Calu3 (cell line): ENCODE measurements at regions not wholly inside any gene's neighbourhood (a gene's known extent, or its start where the extent isn't known, plus 50 kb on each side); places are given as distances from the start of the nearest gene placed in this dataset.

Experiments
- BruUV-seq: library from RNA; stranded (reverse); fragments of 400-500 nt; replicated peaks from 2 replicates; lab custom pipeline; 2021; lab: Mats Ljungman, UMichigan
- CTCF ChIA-PET: fragments of 300-600 bp; sonication (Branson Sonifier 250); formaldehyde crosslinking; loops from one replicate; lab custom pipeline; 2022; ENCODE audit warnings: antibody characterized with exemption; lab: Charles Lee
- DNase-seq: peaks from one replicate; pipeline ENCODE4 v3.0.0; 2022
- H3K27ac Mint-ChIP-seq: one replicate; pipeline ENCODE4 v1.8.0; 2022; ENCODE audit warnings: mixed read lengths; ENCODE audit not compliant: unreplicated experiment
- H3K27me3 Mint-ChIP-seq: one replicate; pipeline ENCODE4 v1.8.0; 2022; ENCODE audit warnings: mixed read lengths; ENCODE audit not compliant: unreplicated experiment
- H3K36me3 Mint-ChIP-seq: one replicate; pipeline ENCODE4 v1.8.0; 2022; ENCODE audit warnings: mild to moderate bottlenecking, moderate library complexity, mixed read lengths; ENCODE audit not compliant: insufficient read depth, unreplicated experiment
- H3K4me1 Mint-ChIP-seq: one replicate; pipeline ENCODE4 v1.8.0; 2022; ENCODE audit warnings: mild to moderate bottlenecking, low read depth, mixed read lengths; ENCODE audit not compliant: unreplicated experiment
- H3K4me3 Mint-ChIP-seq: one replicate; pipeline ENCODE4 v1.8.0; 2022; ENCODE audit warnings: mild to moderate bottlenecking, low read depth, moderate library complexity, mixed read lengths; ENCODE audit not compliant: unreplicated experiment
- H3K9me3 Mint-ChIP-seq: one replicate; pipeline ENCODE4 v1.8.0; 2022; ENCODE audit warnings: low read depth, mixed read lengths; ENCODE audit not compliant: unreplicated experiment
- CTCF ChIP-seq: fragments of 200-600 bp; IDR thresholded peaks from one replicate; pipeline ENCODE4 v1.8.0; 2022; ENCODE audit warnings: antibody characterized with exemption; ENCODE audit not compliant: unreplicated experiment
- intact Hi-C: fragments of 100-400 bp; cut with micrococcal nuclease; formaldehyde crosslinking; loops from one replicate; pipeline ENCODE4 v1.10.0; 2022; ENCODE audit not compliant: unreplicated experiment

- Mint-ChIP-seq H3K36me3 (no peaks in the 10 kb centered on the region), H3K9me3 (no peaks in the 10 kb centered on the region), H3K27me3 (no peaks in the 10 kb centered on the region), H3K4me3 (no peak overlapping the region), H3K4me1 (no peaks in the 10 kb centered on the region), H3K27ac (no peak overlapping the region)
- intact Hi-C loops = no loop called here
- BruUV-seq = no TSS peak
- no peak for TF ChIP-seq CTCF
- CTCF ChIA-PET = interaction anchor here (0.6 kb wide), 1 partner anchor 1876 kb away, joined by 4 read pairs; no protein-coding TSS in a partner anchor
- DNase-seq = no peak
Measured at GRCh38 chr3:176075046-176075445, 1122.2 kb downstream of the TBL1XR1 start.

- Mint-ChIP-seq H3K27me3 (no peaks in the 10 kb centered on the region), H3K36me3 (no peaks in the 10 kb centered on the region), H3K4me3 (no peak overlapping the region), H3K27ac (no peak overlapping the region), H3K4me1 (no peaks in the 10 kb centered on the region), H3K9me3 (no peaks in the 10 kb centered on the region)
- TF ChIP-seq CTCF = no peak
- CTCF ChIA-PET = no interaction called here
- no peak for DNase-seq
- intact Hi-C loops = no loop called here
- no TSS peak for BruUV-seq
Measured at GRCh38 chr3:176074096-176074495, 1123.2 kb downstream of the TBL1XR1 start.

DNA sequence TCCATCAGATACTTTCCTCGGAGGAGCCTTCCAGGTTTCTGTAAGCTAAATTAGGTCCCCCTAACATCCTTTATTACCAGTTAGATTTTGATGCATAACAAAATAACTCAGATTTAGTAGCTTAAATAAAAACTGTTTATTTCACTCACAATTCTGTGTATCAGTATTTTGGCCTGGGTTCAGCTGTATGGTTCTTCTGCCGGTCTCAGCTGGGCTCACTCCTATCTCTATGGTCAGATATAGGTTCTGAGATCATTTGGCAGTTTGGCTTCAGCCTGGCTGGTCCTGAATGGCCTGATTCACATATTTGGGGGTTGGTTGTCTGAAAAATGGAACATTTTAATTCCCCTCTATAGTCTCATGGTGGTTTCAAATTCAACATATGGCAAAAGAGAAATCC is 1125.3 kb downstream of the TBL1XR1 start:
- no peak overlapping the region for H3K27ac Mint-ChIP-seq
- H3K9me3 Mint-ChIP-seq = no peaks in the 10 kb centered on the region
- CTCF ChIA-PET = interaction anchor here (0.7 kb wide), 1 partner anchor 676 kb away, joined by 3 read pairs; no protein-coding TSS in a partner anchor
- no peak overlapping the region for H3K4me3 Mint-ChIP-seq
- H3K27me3 Mint-ChIP-seq = no peaks in the 10 kb centered on the region
- no peak for TF ChIP-seq CTCF
- intact Hi-C loops = no loop called here
- no peaks in the 10 kb centered on the region for H3K4me1 Mint-ChIP-seq
- BruUV-seq = no TSS peak
- H3K36me3 Mint-ChIP-seq = no peaks in the 10 kb centered on the region
- DNase-seq = no peak

DNA sequence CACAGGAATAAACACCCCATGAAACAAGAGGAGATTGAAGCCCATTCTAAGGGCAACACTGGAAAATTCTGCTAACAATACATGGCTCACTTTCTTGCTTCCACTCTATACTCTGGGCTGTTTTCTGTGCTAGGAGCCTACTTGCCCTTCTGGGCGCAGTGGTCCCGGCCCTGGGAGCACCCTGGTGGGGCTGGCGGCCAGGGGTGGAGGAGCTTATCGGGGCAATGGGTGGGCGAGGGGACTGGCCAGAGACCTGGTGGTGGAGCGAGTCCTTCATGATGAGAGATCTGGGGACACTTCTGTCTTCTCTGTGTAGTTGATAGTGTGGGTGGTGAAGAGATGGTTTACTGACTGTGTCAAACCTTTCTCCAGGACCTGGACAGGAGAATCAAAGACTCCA is 1128.5 kb downstream of the TBL1XR1 start:
- Mint-ChIP-seq H3K9me3 (no peaks in the 10 kb centered on the region), H3K27ac (no peak overlapping the region), H3K4me3 (no peak overlapping the region), H3K27me3 (no peaks in the 10 kb centered on the region), H3K36me3 (no peaks in the 10 kb centered on the region), H3K4me1 (no peaks in the 10 kb centered on the region)
- BruUV-seq = no TSS peak
- no peak for TF ChIP-seq CTCF
- no peak for DNase-seq
- intact Hi-C loops = no loop called here
- CTCF ChIA-PET = interaction anchor here (0.6 kb wide), 1 partner anchor 1216 kb away, joined by 3 read pairs; no protein-coding TSS in a partner anchor
